ENCODE measurements at regions not wholly inside any gene's neighbourhood (a gene's known extent, or its start where the extent isn't known, plus 50 kb on each side); places are given as distances from the start of the nearest gene placed in this dataset.

GRCh38 chr13:79740991-79741390, 260.0 kb downstream of the NDFIP2 start:
- POLR2A ChIA-PET, result no interaction called here

More at GRCh38 chr13:79740991-79741390, 260.0 kb downstream of the NDFIP2 start:
- no peak for ATAC-seq
- H3K9me3 Mint-ChIP-seq, result peaks cover 7% of the 10 kb centered on the region; the same call in 1 of the 2 replicates
- no peak overlapping the region for H3K27ac Mint-ChIP-seq
- no peaks in the 10 kb centered on the region for H3K36me3 Mint-ChIP-seq
- CTCF ChIA-PET, result no interaction called here
- H3K4me3 Mint-ChIP-seq, result no peak overlapping the region
- TF ChIP-seq NR1H2 (CRISPR knock-in tag; IDR thresholded peaks at IDR 0.05), result no peak
- TF ChIP-seq PRDM15 (CRISPR knock-in tag; IDR thresholded peaks at IDR 0.05), result no peak
- TF ChIP-seq NR3C1 (CRISPR knock-in tag; conservative IDR thresholded peaks at IDR 0.05; ENCODE audit: low read depth), result no peak
- TF ChIP-seq HMGA2 (CRISPR knock-in tag; IDR thresholded peaks at IDR 0.05), result no peak
- TF ChIP-seq, protein P1, sequence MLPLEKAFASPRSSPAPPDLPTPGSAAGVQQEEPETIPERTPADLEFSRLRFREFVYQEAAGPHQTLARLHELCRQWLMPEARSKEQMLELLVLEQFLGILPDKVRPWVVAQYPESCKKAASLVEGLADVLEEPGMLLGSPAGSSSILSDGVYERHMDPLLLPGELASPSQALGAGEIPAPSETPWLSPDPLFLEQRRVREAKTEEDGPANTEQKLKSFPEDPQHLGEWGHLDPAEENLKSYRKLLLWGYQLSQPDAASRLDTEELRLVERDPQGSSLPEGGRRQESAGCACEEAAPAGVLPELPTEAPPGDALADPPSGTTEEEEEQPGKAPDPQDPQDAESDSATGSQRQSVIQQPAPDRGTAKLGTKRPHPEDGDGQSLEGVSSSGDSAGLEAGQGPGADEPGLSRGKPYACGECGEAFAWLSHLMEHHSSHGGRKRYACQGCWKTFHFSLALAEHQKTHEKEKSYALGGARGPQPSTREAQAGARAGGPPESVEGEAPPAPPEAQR (CRISPR knock-in tag; IDR thresholded peaks at IDR 0.05), result no peak
- TF ChIP-seq, protein P2, sequence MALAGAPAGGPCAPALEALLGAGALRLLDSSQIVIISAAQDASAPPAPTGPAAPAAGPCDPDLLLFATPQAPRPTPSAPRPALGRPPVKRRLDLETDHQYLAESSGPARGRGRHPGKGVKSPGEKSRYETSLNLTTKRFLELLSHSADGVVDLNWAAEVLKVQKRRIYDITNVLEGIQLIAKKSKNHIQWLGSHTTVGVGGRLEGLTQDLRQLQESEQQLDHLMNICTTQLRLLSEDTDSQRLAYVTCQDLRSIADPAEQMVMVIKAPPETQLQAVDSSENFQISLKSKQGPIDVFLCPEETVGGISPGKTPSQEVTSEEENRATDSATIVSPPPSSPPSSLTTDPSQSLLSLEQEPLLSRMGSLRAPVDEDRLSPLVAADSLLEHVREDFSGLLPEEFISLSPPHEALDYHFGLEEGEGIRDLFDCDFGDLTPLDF (CRISPR knock-in tag; IDR thresholded peaks at IDR 0.05), result no peak
- no peak for TF ChIP-seq JAZF1 (CRISPR knock-in tag; IDR thresholded peaks at IDR 0.05)
- TF ChIP-seq ERG (CRISPR knock-in tag; IDR thresholded peaks at IDR 0.05), result no peak
- no peak for TF ChIP-seq IRF2 (CRISPR knock-in tag; IDR thresholded peaks at IDR 0.05; ENCODE audit: borderline replicate concordance, low read depth)
- TF ChIP-seq, protein P3, sequence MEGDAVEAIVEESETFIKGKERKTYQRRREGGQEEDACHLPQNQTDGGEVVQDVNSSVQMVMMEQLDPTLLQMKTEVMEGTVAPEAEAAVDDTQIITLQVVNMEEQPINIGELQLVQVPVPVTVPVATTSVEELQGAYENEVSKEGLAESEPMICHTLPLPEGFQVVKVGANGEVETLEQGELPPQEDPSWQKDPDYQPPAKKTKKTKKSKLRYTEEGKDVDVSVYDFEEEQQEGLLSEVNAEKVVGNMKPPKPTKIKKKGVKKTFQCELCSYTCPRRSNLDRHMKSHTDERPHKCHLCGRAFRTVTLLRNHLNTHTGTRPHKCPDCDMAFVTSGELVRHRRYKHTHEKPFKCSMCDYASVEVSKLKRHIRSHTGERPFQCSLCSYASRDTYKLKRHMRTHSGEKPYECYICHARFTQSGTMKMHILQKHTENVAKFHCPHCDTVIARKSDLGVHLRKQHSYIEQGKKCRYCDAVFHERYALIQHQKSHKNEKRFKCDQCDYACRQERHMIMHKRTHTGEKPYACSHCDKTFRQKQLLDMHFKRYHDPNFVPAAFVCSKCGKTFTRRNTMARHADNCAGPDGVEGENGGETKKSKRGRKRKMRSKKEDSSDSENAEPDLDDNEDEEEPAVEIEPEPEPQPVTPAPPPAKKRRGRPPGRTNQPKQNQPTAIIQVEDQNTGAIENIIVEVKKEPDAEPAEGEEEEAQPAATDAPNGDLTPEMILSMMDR (IDR thresholded peaks at IDR 0.05), result no peak
- TF ChIP-seq, protein P4, sequence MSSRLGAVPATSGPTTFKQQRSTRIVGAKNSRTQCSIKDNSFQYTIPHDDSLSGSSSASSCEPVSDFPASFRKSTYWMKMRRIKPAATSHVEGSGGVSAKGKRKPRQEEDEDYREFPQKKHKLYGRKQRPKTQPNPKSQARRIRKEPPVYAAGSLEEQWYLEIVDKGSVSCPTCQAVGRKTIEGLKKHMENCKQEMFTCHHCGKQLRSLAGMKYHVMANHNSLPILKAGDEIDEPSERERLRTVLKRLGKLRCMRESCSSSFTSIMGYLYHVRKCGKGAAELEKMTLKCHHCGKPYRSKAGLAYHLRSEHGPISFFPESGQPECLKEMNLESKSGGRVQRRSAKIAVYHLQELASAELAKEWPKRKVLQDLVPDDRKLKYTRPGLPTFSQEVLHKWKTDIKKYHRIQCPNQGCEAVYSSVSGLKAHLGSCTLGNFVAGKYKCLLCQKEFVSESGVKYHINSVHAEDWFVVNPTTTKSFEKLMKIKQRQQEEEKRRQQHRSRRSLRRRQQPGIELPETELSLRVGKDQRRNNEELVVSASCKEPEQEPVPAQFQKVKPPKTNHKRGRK (CRISPR knock-in tag; IDR thresholded peaks at IDR 0.05; ENCODE audit: borderline replicate concordance), result no peak
- no peak for TF ChIP-seq TCF7 (CRISPR knock-in tag; IDR thresholded peaks at IDR 0.05; ENCODE audit: low read depth)
- no peak for TF ChIP-seq NFATC4 (CRISPR knock-in tag; IDR thresholded peaks at IDR 0.05)
- TF ChIP-seq, protein P5, sequence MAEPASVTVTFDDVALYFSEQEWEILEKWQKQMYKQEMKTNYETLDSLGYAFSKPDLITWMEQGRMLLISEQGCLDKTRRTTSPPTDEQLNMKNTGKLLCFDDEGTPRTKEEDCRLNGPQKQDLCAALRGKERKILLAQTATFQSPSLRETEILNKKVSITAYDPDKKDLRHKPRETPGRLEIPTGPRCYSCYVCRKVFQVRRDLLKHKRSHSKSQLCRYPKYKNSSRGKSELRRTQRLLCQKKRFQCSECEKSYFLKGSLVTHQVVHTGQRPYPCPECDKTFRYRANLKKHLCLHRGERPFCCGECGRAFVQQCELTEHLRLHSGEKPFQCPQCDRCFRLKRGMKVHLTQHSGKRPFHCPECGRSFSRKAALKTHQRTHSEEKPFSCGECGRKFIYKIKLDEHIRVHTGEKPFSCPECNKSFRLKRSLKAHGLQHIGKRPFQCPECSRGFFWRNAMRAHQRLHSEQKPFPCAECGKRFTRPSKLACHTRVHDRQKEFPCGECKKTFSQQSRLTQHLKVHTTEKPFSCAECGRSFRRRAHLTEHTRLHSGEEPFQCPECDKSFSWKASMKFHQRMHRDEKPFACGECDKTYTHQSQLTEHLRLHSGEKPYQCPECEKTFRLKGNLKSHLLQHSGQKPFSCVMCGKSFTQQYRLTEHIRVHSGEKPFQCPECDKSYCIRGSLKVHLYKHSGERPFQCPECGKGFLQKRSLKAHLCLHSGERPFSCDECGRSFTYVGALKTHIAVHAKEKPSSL (CRISPR knock-in tag; conservative IDR thresholded peaks at IDR 0.05), result no peak
- TF ChIP-seq, protein P6, sequence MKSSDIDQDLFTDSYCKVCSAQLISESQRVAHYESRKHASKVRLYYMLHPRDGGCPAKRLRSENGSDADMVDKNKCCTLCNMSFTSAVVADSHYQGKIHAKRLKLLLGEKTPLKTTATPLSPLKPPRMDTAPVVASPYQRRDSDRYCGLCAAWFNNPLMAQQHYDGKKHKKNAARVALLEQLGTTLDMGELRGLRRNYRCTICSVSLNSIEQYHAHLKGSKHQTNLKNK (CRISPR knock-in tag; IDR thresholded peaks at IDR 0.05), result no peak
- no peak for TF ChIP-seq ARID4B (CRISPR knock-in tag; IDR thresholded peaks at IDR 0.05; ENCODE audit: borderline replicate concordance)
- TF ChIP-seq CREB1 (CRISPR knock-in tag; IDR thresholded peaks at IDR 0.05), result no peak
- no peak for DNase-seq (ENCODE audit: low spot score)
- no peaks in the 10 kb centered on the region for H3K27me3 Mint-ChIP-seq (ENCODE audit: low read depth)
- H3K4me1 Mint-ChIP-seq, result no peaks in the 10 kb centered on the region
